ENCODE measurements at regions not wholly inside any gene's neighbourhood (a gene's known extent, or its start where the extent isn't known, plus 50 kb on each side); places are given as distances from the start of the nearest gene placed in this dataset.
A peak's percentile ranks its signal among the peaks of the same experiment; 100 is the strongest.
"Not testable (repeated sequence)": the region's sequence is repeated elsewhere in the genome, so short reads cannot be mapped to it uniquely, and the experiment has no call there.

- no peak for DNase-seq
- TF ChIP-seq POLR2A (IDR thresholded peaks at IDR 0.05; ENCODE audit: low read length) (no peak), GATA1 (IDR thresholded peaks at IDR 0.05; ENCODE audit: low read depth, low read length) (no peak)
Measured at GRCh38 chr6:144372116-144372515, 87.0 kb downstream of the UTRN start.

GRCh38 chr6:144372611-144373594, 87.8 kb downstream of the UTRN start:
- no peak for TF ChIP-seq GATA1 (IDR thresholded peaks at IDR 0.05; ENCODE audit: low read depth, low read length)
- TF ChIP-seq POLR2A (IDR thresholded peaks at IDR 0.05; ENCODE audit: low read length): no peak
- no peak for DNase-seq

- DNase-seq: not testable (repeated sequence)
Measured at GRCh38 chr6:144374525-144374924, 89.4 kb downstream of the UTRN start.

- no peak for DNase-seq
- no peak for TF ChIP-seq GATA1 (IDR thresholded peaks at IDR 0.05; ENCODE audit: low read depth, low read length)
- no peak for TF ChIP-seq POLR2A (IDR thresholded peaks at IDR 0.05; ENCODE audit: low read length)
Measured at GRCh38 chr6:144377586-144378210, 92.6 kb downstream of the UTRN start.

GRCh38 chr6:144378437-144378836, 93.3 kb downstream of the UTRN start:
- no peak for TF ChIP-seq POLR2A (IDR thresholded peaks at IDR 0.05; ENCODE audit: low read length)
- TF ChIP-seq GATA1 (IDR thresholded peaks at IDR 0.05; ENCODE audit: low read depth, low read length): no peak
- DNase-seq: no peak

- DNase-seq: peak in 1 of 2 experiments; percentile 4
- no peak for TF ChIP-seq GATA1 (IDR thresholded peaks at IDR 0.05; ENCODE audit: low read depth, low read length)
- TF ChIP-seq POLR2A (IDR thresholded peaks at IDR 0.05; ENCODE audit: low read length): no peak
Measured at GRCh38 chr6:144379356-144379755, 94.2 kb downstream of the UTRN start.

- not testable (repeated sequence) for DNase-seq
Measured at GRCh38 chr6:144381499-144381898, 96.4 kb downstream of the UTRN start.

- no peak for TF ChIP-seq POLR2A (IDR thresholded peaks at IDR 0.05; ENCODE audit: low read length)
- no peak for TF ChIP-seq GATA1 (IDR thresholded peaks at IDR 0.05; ENCODE audit: low read depth, low read length)
- DNase-seq: no peak
Measured at GRCh38 chr6:144383336-144383735, 98.2 kb downstream of the UTRN start.

GRCh38 chr6:144384427-144384826, 99.3 kb downstream of the UTRN start:
- no peak for TF ChIP-seq GATA1 (IDR thresholded peaks at IDR 0.05; ENCODE audit: low read depth, low read length)
- TF ChIP-seq POLR2A (IDR thresholded peaks at IDR 0.05; ENCODE audit: low read length): no peak
- DNase-seq: no peak

GRCh38 chr6:144389474-144389873, 104.3 kb downstream of the UTRN start:
- DNase-seq: not testable (repeated sequence)

- TF ChIP-seq GATA1 (IDR thresholded peaks at IDR 0.05; ENCODE audit: low read depth, low read length) (no peak), POLR2A (IDR thresholded peaks at IDR 0.05; ENCODE audit: low read length) (no peak)
- no peak for DNase-seq
Measured at GRCh38 chr6:144390202-144390601, 105.1 kb downstream of the UTRN start.

- no peak for DNase-seq
- no peak for TF ChIP-seq POLR2A (IDR thresholded peaks at IDR 0.05; ENCODE audit: low read length)
- no peak for TF ChIP-seq GATA1 (IDR thresholded peaks at IDR 0.05; ENCODE audit: low read depth, low read length)
Measured at GRCh38 chr6:144390886-144391285, 105.8 kb downstream of the UTRN start.

- TF ChIP-seq POLR2A (IDR thresholded peaks at IDR 0.05; ENCODE audit: low read length): no peak
- no peak for TF ChIP-seq GATA1 (IDR thresholded peaks at IDR 0.05; ENCODE audit: low read depth, low read length)
- no peak for DNase-seq
Measured at GRCh38 chr6:144392536-144392935, 107.4 kb downstream of the UTRN start.

- TF ChIP-seq POLR2A (IDR thresholded peaks at IDR 0.05; ENCODE audit: low read length) (no peak), GATA1 (IDR thresholded peaks at IDR 0.05; ENCODE audit: low read depth, low read length) (no peak)
- DNase-seq: no peak
Measured at GRCh38 chr6:144394210-144394609, 109.1 kb downstream of the UTRN start.

GRCh38 chr6:144395014-144395413, 109.9 kb downstream of the UTRN start:
- no peak for DNase-seq
- TF ChIP-seq POLR2A (IDR thresholded peaks at IDR 0.05; ENCODE audit: low read length) (no peak), GATA1 (IDR thresholded peaks at IDR 0.05; ENCODE audit: low read depth, low read length) (no peak)
